DOHH2 (cell line): ENCODE measurements at regions not wholly inside any gene's neighbourhood (a gene's known extent, or its start where the extent isn't known, plus 50 kb on each side); places are given as distances from the start of the nearest gene placed in this dataset.

ENCODE experiments used
- H3F3A ChIP-seq: fragments of 200-600 bp; sonication (generic), shearing (Covaris generic); 2 replicates; pipeline ENCODE4 v1.6.0; 2016; ENCODE audit warnings: antibody characterized with exemption, mild to moderate bottlenecking; ENCODE audit not compliant: control insufficient read depth, insufficient read depth
- H3K27ac ChIP-seq: fragments of 200-600 bp; sonication (generic); 2 replicates; pipeline ENCODE4 v1.5.1; 2014; ENCODE audit warnings: low read depth, mild to moderate bottlenecking, low read length, moderate library complexity
- H3K27me3 ChIP-seq: fragments of 200-600 bp; sonication (generic); 2 replicates; pipeline ENCODE4 v1.6.1; 2014; ENCODE audit warnings: mild to moderate bottlenecking, low read length, mixed read lengths; ENCODE audit not compliant: control insufficient read depth
- H3K36me3 ChIP-seq: fragments of 200-600 bp; sonication (generic); 2 replicates; pipeline ENCODE4 v1.6.1; 2014; ENCODE audit warnings: mild to moderate bottlenecking, low read length, moderate library complexity, mixed read lengths; ENCODE audit not compliant: control insufficient read depth
- H3K4me1 ChIP-seq: fragments of 200-600 bp; sonication (generic); 2 replicates; pipeline ENCODE4 v1.6.1; 2014; ENCODE audit warnings: mild to moderate bottlenecking, low read length, mixed read lengths; ENCODE audit not compliant: control insufficient read depth
- H3K4me2 ChIP-seq: fragments of 200-600 bp; sonication (generic); 2 replicates; pipeline ENCODE4 v1.6.0; 2014; ENCODE audit warnings: mild to moderate bottlenecking, low read length, moderate library complexity
- H3K4me3 ChIP-seq: fragments of 200-600 bp; sonication (generic); 2 replicates; pipeline ENCODE4 v1.5.1; 2014; ENCODE audit warnings: mild to moderate bottlenecking, low read length, mixed read lengths
- H3K79me2 ChIP-seq: fragments of 200-600 bp; sonication (generic); 2 replicates; pipeline ENCODE4 v1.6.1; 2014; ENCODE audit warnings: mild to moderate bottlenecking, low read length, mixed read lengths; ENCODE audit not compliant: control insufficient read depth
- H3K9me2 ChIP-seq: fragments of 200-600 bp; sonication (generic); replicated peaks from 2 replicates; pipeline ENCODE4 v1.6.1; 2014; ENCODE audit warnings: mild to moderate bottlenecking, low read length, mixed read lengths; ENCODE audit not compliant: control insufficient read depth
- H3K9me3 ChIP-seq: fragments of 200-600 bp; sonication (generic); 2 replicates; pipeline ENCODE4 v1.6.1; 2014; ENCODE audit warnings: antibody characterized with exemption, low read length, mixed read lengths; ENCODE audit not compliant: control insufficient read depth, insufficient read depth
- H4K20me1 ChIP-seq: fragments of 200-600 bp; sonication (generic); 2 replicates; pipeline ENCODE4 v1.6.0; 2014; ENCODE audit warnings: low read depth, mild to moderate bottlenecking, antibody characterized with exemption, low read length, moderate library complexity; ENCODE audit not compliant: control insufficient read depth, insufficient read depth
- CTCF ChIP-seq: fragments of 200-600 bp; sonication (generic); IDR thresholded peaks from one replicate; pipeline ENCODE4 v1.5.1; 2014; ENCODE audit warnings: antibody characterized with exemption, mild to moderate bottlenecking, low read depth, low read length; ENCODE audit not compliant: poor library complexity, severe bottlenecking
- EZH2phosphoT487 ChIP-seq: fragments of 200-600 bp; sonication (generic); IDR thresholded peaks from 2 replicates; pipeline ENCODE4 v1.6.1; 2017; ENCODE audit warnings: borderline replicate concordance, mild to moderate bottlenecking, antibody characterized with exemption, low read length, moderate library complexity, mixed read lengths

GRCh38 chr4:65018313-65018712, 609.1 kb upstream of the TECRL start:
- H3K27me3 ChIP-seq: no peaks in the 10 kb centered on the region
- no peaks in the 10 kb centered on the region for H3K79me2 ChIP-seq
- H3K4me1 ChIP-seq: no peaks in the 10 kb centered on the region
- no peaks in the 10 kb centered on the region for H3F3A ChIP-seq
- H3K36me3 ChIP-seq: no peaks in the 10 kb centered on the region
- H3K4me3 ChIP-seq: no peak overlapping the region
- H3K4me2 ChIP-seq: no peak overlapping the region
- H3K27ac ChIP-seq: no peak overlapping the region
- H4K20me1 ChIP-seq: no peaks in the 10 kb centered on the region
- H3K9me3 ChIP-seq: no peaks in the 10 kb centered on the region
- no peak for TF ChIP-seq EZH2phosphoT487
- H3K9me2 ChIP-seq: no peaks in the 10 kb centered on the region

DNA sequence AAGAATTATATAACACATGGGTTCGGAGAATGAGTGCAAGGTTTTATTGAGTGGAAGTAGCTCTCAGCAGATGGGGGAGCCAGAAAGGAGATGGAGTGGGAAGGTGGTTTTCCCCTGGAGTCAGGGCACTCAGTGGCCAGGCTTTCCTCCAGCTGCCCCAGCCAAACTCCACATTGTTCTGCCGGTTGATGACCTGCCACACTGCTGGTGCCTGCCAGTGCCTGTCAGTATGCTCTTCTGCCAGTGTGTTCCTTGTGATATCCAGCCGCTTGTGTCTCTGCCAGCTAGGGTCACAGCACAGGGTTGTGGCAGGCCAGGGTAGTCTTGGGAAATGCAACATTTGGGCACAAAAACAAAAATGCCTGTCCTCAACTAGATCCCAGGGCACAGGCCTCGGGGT, 604.8 kb upstream of the TECRL start:
- Histone ChIP-seq H3F3A (no peaks in the 10 kb centered on the region), H3K9me3 (no peaks in the 10 kb centered on the region), H4K20me1 (no peaks in the 10 kb centered on the region), H3K9me2 (no peaks in the 10 kb centered on the region), H3K4me3 (no peak overlapping the region), H3K27ac (no peak overlapping the region), H3K27me3 (no peaks in the 10 kb centered on the region), H3K79me2 (no peaks in the 10 kb centered on the region), H3K36me3 (no peaks in the 10 kb centered on the region), H3K4me2 (no peak overlapping the region), H3K4me1 (no peaks in the 10 kb centered on the region)
- TF ChIP-seq CTCF: no peak
- TF ChIP-seq EZH2phosphoT487: no peak

- Histone ChIP-seq H3F3A (no peaks in the 10 kb centered on the region), H3K4me2 (no peak overlapping the region), H3K27me3 (no peaks in the 10 kb centered on the region), H4K20me1 (no peaks in the 10 kb centered on the region), H3K9me2 (no peaks in the 10 kb centered on the region), H3K36me3 (no peaks in the 10 kb centered on the region), H3K4me1 (no peaks in the 10 kb centered on the region), H3K9me3 (no peaks in the 10 kb centered on the region), H3K27ac (no peak overlapping the region), H3K4me3 (no peak overlapping the region), H3K79me2 (no peaks in the 10 kb centered on the region)
- TF ChIP-seq CTCF (peak; percentile 49), EZH2phosphoT487 (no peak)
These were observed 598.7 kb upstream of the TECRL start for GRCh38 chr4:65007841-65008439.

GRCh38 chr4:64975177-64975576, 565.9 kb upstream of the TECRL start:
- no peak overlapping the region for H3K4me3 ChIP-seq
- H3K9me2 ChIP-seq: no peaks in the 10 kb centered on the region
- H3K4me1 ChIP-seq: no peaks in the 10 kb centered on the region
- no peak overlapping the region for H3K4me2 ChIP-seq
- no peaks in the 10 kb centered on the region for H3F3A ChIP-seq
- TF ChIP-seq EZH2phosphoT487: no peak
- no peak for TF ChIP-seq CTCF
- no peaks in the 10 kb centered on the region for H3K36me3 ChIP-seq
- no peaks in the 10 kb centered on the region for H4K20me1 ChIP-seq
- no peaks in the 10 kb centered on the region for H3K27me3 ChIP-seq
- H3K79me2 ChIP-seq: no peaks in the 10 kb centered on the region
- no peaks in the 10 kb centered on the region for H3K9me3 ChIP-seq
- H3K27ac ChIP-seq: no peak overlapping the region
